Activated naive CD8-positive, alpha-beta T cell treated with anti-CD3 and anti-CD28 coated beads for 36 hours (primary cell): ENCODE measurements at regions not wholly inside any gene's neighbourhood (a gene's known extent, or its start where the extent isn't known, plus 50 kb on each side); places are given as distances from the start of the nearest gene placed in this dataset.
A peak's percentile ranks its signal among the peaks of the same experiment; 100 is the strongest.

Source experiments
- DNase-seq: peaks from one replicate; pipeline ENCODE4 v3.0.0; 2021
- H3K27ac Mint-ChIP-seq: one replicate; pipeline ENCODE4 v1.8.0; 2022; ENCODE audit warnings: mild to moderate bottlenecking, moderate library complexity, mixed read lengths
- H3K27me3 Mint-ChIP-seq: one replicate; pipeline ENCODE4 v1.8.0; 2022; ENCODE audit warnings: mild to moderate bottlenecking, mixed read lengths
- H3K36me3 Mint-ChIP-seq: one replicate; pipeline ENCODE4 v1.8.0; 2021; ENCODE audit warnings: mild to moderate bottlenecking, mixed read lengths
- H3K4me1 Mint-ChIP-seq: one replicate; pipeline ENCODE4 v1.8.0; 2021; ENCODE audit warnings: mixed read lengths
- H3K4me3 Mint-ChIP-seq: one replicate; pipeline ENCODE4 v1.8.0; 2022; ENCODE audit warnings: mild to moderate bottlenecking, moderate library complexity, mixed read lengths
- H3K9me3 Mint-ChIP-seq: one replicate; pipeline ENCODE4 v1.8.0; 2022; ENCODE audit warnings: mixed read lengths

DNA sequence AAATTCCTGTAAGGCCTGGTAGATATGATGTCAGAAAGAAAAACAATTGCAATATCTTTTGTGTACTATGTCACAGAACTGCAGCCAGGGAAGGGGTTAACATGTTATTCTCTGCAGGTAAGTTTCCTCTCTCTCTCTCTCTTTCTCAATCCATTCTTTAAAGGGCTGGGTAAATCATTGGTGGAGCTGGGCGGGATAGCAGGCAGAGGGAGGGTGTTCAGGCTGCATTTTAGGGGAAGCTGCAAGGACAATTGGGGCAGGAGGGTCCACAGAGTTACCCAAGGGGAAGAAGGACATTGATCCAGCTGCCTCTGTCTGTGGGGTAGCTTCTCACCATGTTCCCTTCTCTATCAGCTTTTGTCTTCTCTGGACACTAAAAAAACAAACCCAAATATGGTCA, 153.9 kb upstream of the BMPER start:
- H3K9me3 Mint-ChIP-seq = no peaks in the 10 kb centered on the region

DNA sequence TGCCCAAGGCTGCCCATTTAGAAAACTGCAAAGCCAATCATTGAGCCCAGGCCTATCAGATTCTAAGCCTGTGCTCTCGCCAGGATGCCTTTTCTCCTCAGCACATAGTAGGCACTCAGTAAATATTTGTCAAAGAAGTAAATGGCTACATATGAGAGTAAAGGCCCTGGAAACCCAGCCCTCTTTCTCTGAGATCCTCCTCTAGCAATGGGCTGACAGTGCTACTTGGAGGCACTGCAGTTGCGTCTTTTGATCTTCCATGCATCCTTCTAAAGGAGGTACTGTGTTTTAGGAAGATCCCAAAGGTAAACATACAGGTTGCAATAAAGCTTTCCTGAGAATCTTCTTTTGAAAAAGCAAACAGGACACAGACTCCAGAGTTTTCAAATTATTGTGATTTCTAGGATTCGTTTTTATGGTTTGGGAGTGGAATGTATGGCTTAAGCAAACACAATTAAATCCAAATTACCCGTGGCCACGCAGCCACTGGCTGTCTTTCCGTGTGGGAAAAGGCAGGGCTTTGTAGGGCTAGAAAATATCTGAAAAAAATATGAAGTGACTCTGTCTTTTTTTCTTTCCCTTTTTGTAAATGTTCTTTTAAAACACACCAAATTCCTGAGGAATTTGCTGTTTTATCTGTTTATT, 151.3 kb upstream of the BMPER start:
- Mint-ChIP-seq H3K27ac (no peak overlapping the region), H3K4me1 (no peaks in the 10 kb centered on the region), H3K36me3 (no peaks in the 10 kb centered on the region), H3K27me3 (no peaks in the 10 kb centered on the region), H3K4me3 (no peak overlapping the region), H3K9me3 (no peaks in the 10 kb centered on the region)
- DNase-seq = no peak

More for the DNA sequence above, 153.9 kb upstream of the BMPER start:
- DNase-seq = no peak
- Mint-ChIP-seq H3K27ac (no peak overlapping the region), H3K4me3 (no peak overlapping the region), H3K27me3 (no peaks in the 10 kb centered on the region), H3K36me3 (no peaks in the 10 kb centered on the region), H3K4me1 (no peaks in the 10 kb centered on the region)

DNA sequence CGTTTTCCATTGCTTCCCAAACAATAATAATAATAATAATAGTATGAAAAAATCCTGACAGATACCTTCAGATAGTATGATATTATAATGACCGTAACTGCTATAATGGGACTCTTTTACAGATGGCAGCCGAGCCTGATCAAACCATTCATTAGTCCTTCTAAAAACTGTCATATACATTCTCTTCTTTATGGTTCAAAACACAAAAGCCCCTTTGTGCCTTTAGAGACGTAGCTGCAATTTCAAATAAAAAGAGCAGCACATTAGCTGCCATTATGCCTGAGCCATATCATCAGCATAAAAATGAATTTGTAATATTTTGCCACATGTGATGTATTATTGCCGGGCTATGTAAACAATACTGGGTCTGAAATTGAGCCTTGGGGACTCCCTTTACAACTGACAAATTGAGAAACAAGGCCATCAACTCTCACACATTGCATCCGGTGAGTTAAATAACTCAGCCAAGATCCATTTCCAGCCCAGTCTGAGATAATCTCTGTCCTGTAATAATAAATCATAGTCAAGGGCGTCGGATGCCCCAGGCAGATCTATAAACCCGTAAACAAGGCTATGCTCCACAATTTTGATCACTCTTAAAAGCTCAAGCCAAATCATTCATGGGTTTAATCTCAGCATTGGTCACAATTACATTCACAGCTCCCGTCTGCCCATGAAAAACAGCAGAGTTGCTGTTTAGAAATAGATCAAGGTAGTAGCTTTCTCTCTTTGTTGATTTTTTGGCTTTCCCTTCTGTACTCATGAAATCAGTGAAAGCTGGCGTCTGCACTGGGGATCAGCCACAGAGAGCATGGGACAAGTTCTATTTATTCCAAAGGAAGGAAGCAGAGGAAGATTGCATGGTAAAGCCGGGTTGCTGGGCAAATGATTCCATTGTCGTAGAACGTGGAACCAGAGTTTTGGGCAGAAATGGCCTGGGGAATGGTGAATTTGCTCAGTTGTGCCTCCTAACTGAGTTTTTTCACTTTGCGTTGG, 150.1 kb upstream of the BMPER start:
- no peak for DNase-seq
- Mint-ChIP-seq H3K36me3 (no peaks in the 10 kb centered on the region), H3K9me3 (no peaks in the 10 kb centered on the region), H3K4me1 (no peaks in the 10 kb centered on the region), H3K27me3 (no peaks in the 10 kb centered on the region), H3K4me3 (no peak overlapping the region), H3K27ac (no peak overlapping the region)

DNA sequence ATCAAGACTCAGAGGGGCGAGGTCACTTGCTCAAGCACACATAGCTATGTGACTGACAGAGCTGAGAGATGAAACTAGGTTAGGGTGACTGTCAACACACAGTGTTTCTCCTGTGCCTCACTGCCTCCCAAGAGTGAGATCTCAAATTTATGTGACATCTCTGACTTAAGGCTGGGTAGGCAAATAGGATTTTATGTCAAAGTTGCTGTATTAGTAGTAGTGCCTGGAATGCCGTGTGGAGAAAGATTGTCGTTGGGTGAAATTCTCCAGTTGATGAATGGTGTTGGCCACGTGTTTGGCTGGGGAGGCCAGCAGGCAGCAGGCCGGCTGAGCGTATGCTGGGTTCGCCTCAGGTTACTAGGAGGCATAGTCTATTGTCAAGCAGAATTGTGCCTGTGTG, 148.3 kb upstream of the BMPER start:
- no peak for DNase-seq
- H3K27ac Mint-ChIP-seq = no peak overlapping the region
- no peaks in the 10 kb centered on the region for H3K4me1 Mint-ChIP-seq
- no peak overlapping the region for H3K4me3 Mint-ChIP-seq
- H3K9me3 Mint-ChIP-seq = no peaks in the 10 kb centered on the region
- no peaks in the 10 kb centered on the region for H3K36me3 Mint-ChIP-seq
- H3K27me3 Mint-ChIP-seq = no peaks in the 10 kb centered on the region

DNA sequence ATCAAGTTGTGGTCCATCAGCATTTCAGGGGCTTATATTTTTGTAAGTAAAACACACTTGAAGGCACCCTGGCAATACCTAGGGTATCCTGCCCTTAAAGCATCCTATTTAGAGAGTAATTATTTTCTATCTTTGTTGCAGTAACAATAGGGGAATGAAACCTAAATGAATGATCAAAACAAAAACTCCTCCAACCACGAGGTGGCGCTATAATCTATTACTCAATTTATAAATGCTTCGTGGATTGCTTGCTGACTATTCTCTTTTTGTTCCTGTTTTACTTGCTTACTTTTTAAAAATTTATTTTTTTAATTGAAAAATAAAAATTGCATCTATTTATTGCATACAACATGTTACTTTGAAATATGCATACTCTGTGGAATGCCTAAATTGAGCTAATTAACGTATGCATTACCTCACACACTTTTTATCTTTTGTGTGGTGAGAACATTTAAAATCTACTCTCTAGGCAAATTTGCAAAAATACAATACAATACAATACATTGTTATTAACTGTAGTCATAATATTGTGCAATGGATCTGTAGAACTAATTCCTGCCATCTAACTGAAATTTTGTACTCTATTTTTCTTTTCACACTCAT, 147.7 kb upstream of the BMPER start:
- no peaks in the 10 kb centered on the region for H3K4me1 Mint-ChIP-seq
- H3K4me3 Mint-ChIP-seq = no peak overlapping the region
- H3K27me3 Mint-ChIP-seq = no peaks in the 10 kb centered on the region
- H3K9me3 Mint-ChIP-seq = no peaks in the 10 kb centered on the region
- DNase-seq = no peak
- H3K36me3 Mint-ChIP-seq = no peaks in the 10 kb centered on the region
- no peak overlapping the region for H3K27ac Mint-ChIP-seq

DNA sequence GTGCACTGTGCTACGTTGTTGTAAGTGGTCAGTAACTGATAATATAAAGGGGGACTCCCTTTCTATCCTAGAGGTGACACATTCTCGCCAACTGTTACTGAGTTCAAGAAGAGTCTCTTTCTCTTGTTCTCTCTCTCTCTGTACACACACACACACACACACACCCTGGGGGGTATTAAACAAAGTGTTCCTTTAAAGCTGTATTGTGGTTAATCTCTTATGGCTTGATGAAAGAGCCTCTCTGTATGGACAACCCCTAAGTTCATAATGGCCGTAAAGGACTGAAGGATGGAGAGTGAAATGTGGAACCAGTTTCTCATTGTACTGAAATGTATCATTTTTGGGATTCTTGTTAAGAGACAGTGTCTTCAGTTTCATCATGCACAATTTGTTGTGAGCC, 145.2 kb upstream of the BMPER start:
- Mint-ChIP-seq H3K27me3 (no peaks in the 10 kb centered on the region), H3K27ac (no peak overlapping the region), H3K4me1 (no peaks in the 10 kb centered on the region), H3K4me3 (no peak overlapping the region), H3K9me3 (no peaks in the 10 kb centered on the region), H3K36me3 (no peaks in the 10 kb centered on the region)
- DNase-seq = no peak

DNA sequence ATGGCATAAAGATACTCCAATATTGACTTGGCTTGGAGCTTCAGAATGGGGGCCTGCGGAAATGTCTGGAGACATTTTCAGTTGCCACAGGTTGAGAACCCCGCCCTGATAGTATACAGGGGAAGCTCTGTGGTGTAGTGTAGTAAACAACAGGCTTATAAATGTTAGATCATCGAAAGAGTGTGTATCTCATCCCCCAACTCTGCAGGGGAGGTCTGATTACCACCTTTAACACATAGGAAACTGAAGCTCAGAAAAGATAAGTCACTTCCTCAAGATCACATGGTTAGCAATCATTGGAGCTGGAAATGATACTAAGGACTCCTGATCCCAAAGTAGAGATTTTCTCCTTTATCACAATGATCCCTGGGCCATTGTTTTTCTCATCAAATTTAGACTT, 144.5 kb upstream of the BMPER start:
- no peak for DNase-seq
- Mint-ChIP-seq H3K27me3 (no peaks in the 10 kb centered on the region), H3K4me3 (no peak overlapping the region), H3K27ac (no peak overlapping the region), H3K36me3 (no peaks in the 10 kb centered on the region), H3K9me3 (no peaks in the 10 kb centered on the region), H3K4me1 (no peaks in the 10 kb centered on the region)

DNA sequence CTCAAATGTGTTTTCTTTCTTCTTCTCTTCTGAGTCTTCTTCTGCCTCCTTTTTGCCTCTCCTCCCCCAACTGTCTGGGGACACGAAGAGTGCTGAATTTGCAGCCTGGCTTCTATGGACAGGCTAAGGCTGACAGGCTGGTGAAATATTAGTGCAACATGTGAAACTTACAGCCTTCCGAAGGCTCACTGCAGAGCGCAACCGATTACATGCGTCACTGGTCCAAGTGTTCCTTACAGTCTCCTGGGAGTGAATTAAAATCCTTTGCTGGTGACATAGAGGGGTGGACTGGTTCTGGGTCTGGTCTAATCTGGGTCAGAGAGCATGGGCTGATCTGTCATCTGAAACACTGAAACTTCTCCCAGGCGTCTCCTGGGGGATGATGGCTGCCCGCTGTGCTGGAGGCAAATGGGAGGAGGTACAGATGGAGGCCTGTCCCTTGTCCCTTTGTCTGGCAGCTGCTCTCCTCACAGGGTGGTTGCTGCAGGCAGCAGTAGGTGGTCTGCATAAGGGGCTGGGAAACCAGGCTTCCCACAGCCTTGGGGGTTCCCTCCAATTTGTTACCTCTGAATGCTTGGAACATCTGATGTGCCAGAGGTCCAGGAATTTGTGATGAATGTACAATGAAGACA, 143.8 kb upstream of the BMPER start:
- Mint-ChIP-seq H3K27me3 (no peaks in the 10 kb centered on the region), H3K4me3 (no peak overlapping the region), H3K4me1 (no peaks in the 10 kb centered on the region), H3K36me3 (no peaks in the 10 kb centered on the region), H3K9me3 (no peaks in the 10 kb centered on the region), H3K27ac (no peak overlapping the region)
- no peak for DNase-seq

DNA sequence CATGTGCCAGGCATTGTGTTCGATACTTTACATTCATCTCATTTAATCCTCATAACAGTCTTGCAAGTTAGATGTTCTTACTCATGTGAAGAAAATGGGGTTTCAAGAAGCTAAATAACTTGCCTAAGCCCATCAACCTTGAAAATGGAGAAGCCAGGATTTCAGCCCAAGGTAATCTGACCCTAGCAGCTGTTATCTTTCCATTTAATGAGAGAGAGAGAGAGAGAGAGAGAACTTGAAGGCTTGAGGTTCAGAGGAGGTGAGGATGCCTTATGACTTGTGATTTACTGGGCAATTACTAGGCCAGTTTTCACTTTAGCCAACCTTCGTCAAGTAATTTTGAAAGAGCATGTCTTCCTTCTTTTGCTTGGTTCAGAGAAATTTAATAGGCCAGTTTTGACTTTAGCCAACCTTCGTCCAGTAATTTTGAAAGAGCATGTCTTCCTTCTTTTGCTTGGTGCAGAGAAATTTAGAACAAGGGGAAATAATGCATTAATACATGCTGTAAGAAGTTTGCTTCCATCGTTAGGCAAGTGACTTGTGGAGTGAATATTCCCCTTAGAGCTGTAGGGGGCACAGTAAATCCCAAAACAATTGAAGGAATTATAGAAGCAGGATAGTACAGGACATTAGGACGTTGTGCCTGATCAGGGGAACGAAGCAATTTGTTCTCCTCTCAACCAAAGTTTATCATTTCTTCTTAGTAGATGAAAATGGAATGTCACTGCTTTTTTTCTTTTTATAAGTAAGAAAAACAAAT, 143.0 kb upstream of the BMPER start:
- Mint-ChIP-seq H3K9me3 (no peaks in the 10 kb centered on the region), H3K4me3 (no peak overlapping the region), H3K36me3 (no peaks in the 10 kb centered on the region), H3K27me3 (no peaks in the 10 kb centered on the region), H3K27ac (no peak overlapping the region), H3K4me1 (no peaks in the 10 kb centered on the region)
- DNase-seq = no peak

DNA sequence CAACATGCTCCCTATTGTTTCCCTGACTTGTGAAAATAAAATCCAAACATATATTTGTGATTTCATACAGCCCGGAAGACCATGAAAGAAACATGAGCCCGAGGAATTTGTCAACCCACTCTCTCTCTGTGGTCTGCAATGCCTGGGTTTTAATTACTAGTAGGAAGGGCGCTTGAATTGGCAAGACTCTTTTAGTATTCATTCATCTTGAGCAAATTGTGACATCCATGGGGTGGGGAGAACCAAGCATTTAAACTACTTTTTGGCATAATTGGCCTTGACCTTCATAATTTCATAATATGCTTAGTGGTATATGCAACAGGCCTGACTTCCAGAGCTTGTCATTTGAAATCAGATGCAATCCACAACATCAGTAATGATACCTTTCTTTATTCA, 142.4 kb upstream of the BMPER start:
- no peak for DNase-seq
- H3K9me3 Mint-ChIP-seq = no peaks in the 10 kb centered on the region
- H3K4me1 Mint-ChIP-seq = no peaks in the 10 kb centered on the region
- H3K4me3 Mint-ChIP-seq = no peak overlapping the region
- H3K27me3 Mint-ChIP-seq = no peaks in the 10 kb centered on the region
- no peak overlapping the region for H3K27ac Mint-ChIP-seq
- H3K36me3 Mint-ChIP-seq = no peaks in the 10 kb centered on the region

DNA sequence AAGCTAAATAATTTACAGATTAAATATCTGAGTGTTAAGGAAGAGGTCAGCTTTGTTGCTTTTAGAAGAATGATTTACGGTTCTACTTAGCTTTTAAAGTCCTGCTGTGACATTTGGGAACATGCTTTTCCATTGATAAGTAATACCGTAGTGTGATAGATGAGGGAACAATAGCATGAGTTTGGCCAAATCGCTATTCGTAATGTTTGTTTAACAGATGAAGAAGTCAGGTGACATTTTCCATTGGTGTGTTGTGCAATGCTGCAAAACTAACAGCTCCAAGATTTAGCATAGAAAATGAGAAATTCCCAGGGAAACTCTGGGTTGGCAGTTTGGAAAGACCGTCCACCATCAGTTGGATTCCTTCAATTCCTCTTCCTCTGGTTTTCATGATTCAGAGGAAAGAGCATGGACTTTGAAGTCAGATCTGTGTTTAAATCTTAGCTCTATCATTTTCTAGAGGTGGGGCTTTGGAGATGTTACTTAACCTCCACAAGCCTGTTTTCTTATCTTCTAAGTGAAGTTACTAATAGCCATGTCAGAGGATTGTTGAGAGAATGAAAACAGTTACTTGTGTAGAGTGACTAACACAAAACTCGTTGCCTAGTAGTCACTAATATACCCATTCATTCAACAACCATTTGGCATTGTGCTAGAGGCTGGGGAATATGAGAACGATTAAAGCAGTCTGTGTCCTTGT, 140.4 kb upstream of the BMPER start:
- Mint-ChIP-seq H3K9me3 (no peaks in the 10 kb centered on the region), H3K4me1 (no peaks in the 10 kb centered on the region), H3K4me3 (no peak overlapping the region), H3K27me3 (no peaks in the 10 kb centered on the region), H3K27ac (no peak overlapping the region), H3K36me3 (no peaks in the 10 kb centered on the region)
- DNase-seq = no peak

DNA sequence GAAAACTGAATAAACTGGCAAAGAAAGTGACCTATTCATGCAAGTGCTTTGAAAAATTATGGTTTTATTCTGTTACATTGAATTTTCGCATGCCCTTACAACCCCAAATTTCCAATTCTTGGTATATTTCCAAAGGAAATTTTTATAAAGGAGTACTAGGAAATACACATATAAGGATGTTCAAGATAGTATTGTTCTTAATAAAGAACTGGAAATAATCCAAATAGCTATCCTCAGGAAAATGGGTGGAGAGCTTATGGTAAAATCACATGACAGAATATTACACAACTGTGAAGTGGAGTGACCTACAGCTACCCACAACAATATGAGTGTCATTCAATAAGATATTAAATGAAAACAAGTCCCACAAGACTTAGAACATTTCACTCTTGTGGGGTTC, 138.9 kb upstream of the BMPER start:
- Mint-ChIP-seq H3K4me1 (peaks cover 6% of the 10 kb centered on the region), H3K9me3 (no peaks in the 10 kb centered on the region), H3K4me3 (no peak overlapping the region), H3K36me3 (no peaks in the 10 kb centered on the region), H3K27me3 (no peaks in the 10 kb centered on the region), H3K27ac (no peak overlapping the region)
- DNase-seq = no peak

DNA sequence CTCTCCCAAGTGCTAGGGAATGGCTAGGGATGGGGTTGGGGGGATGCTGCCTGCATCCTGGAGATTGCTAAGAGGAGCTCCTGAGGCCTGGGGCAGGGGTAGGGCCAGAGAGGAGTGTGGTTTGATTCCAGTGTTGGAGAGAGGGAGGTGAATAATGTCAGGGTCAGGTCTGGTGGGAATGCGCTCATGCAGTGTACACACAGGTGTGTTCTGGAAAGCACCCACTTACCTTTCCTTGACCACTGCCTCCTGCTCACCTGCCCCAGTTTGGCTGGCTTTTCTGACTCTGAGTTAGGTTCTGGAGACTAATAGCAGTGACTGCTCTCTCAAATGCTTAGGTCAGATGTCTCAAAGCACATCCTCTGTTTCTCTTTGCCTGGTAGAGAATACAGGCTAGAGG, 135.4 kb upstream of the BMPER start:
- Mint-ChIP-seq H3K36me3 (no peaks in the 10 kb centered on the region), H3K27ac (peak overlapping the region; percentile 13), H3K4me1 (peaks cover 8% of the 10 kb centered on the region), H3K9me3 (no peaks in the 10 kb centered on the region), H3K4me3 (no peak overlapping the region), H3K27me3 (no peaks in the 10 kb centered on the region)
- no peak for DNase-seq

DNA sequence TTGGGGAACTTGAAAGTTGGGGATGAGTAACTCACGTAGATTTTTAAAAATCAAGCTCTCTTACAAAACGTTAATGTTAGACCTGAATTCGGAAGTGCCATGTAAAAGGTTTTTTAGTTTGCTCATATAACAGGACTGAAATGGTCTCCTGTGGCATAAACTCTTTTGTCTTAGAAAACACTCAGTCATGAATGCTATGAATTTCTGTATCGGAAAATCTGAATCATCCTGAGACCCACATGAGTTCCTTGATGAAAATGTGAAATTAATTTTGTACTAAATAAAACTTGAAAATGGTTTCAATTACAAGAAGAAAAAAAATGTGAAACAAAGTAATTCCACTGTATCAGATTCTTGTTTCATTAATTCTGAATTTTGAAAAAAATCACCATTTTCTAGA, 134.8 kb upstream of the BMPER start:
- Mint-ChIP-seq H3K27ac (no peak overlapping the region), H3K4me3 (no peak overlapping the region), H3K4me1 (peaks cover 8% of the 10 kb centered on the region), H3K27me3 (no peaks in the 10 kb centered on the region), H3K36me3 (no peaks in the 10 kb centered on the region), H3K9me3 (no peaks in the 10 kb centered on the region)
- DNase-seq = no peak
